ENCODE measurements at regions not wholly inside any gene's neighbourhood (a gene's known extent, or its start where the extent isn't known, plus 50 kb on each side); places are given as distances from the start of the nearest gene placed in this dataset.

- TF ChIP-seq CTCF (conservative IDR thresholded peaks at IDR 0.05): no peak
- Histone ChIP-seq H3K4me1 (ENCODE audit: insufficient read depth, low read length) (no peaks in the 10 kb centered on the region), H3K4me2 (ENCODE audit: insufficient read depth, insufficient read length, low read length) (no peak overlapping the region), H3T11ph (ENCODE audit: low read length) (no peak overlapping the region), H3K9ac (ENCODE audit: extremely low read depth, insufficient read length, low read length) (no peak overlapping the region), H2BK120ac (ENCODE audit: low read depth, low read length, poor library complexity, severe bottlenecking) (no peak overlapping the region), H2BK15ac (ENCODE audit: low read depth, low read length) (no peak overlapping the region), H3K79me1 (ENCODE audit: insufficient read depth, low read depth, low read length, poor library complexity, severe bottlenecking) (no peaks in the 10 kb centered on the region), H3K56ac (ENCODE audit: insufficient read length, low read depth, low read length) (no peak overlapping the region), H4K8ac (replicated peaks; ENCODE audit: insufficient read length, low read depth, low read length) (no peak overlapping the region), H3K14ac (ENCODE audit: insufficient read depth, low read length) (no peak overlapping the region), H3K9me3 (ENCODE audit: control insufficient read depth, low read depth, low read length) (no peaks in the 10 kb centered on the region), H2BK5ac (ENCODE audit: insufficient read length, low read length) (no peak overlapping the region), H3K18ac (ENCODE audit: insufficient read length, low read depth, low read length) (no peak overlapping the region), H3K4ac (ENCODE audit: low read depth, low read length) (no peak overlapping the region), H2BK12ac (ENCODE audit: insufficient read length, low read depth, low read length) (no peak overlapping the region), H3K27ac (ENCODE audit: insufficient read length, low read depth, low read length) (no peak overlapping the region), H3K79me2 (ENCODE audit: insufficient read depth, low read length) (no peaks in the 10 kb centered on the region), H2AK5ac (ENCODE audit: insufficient read length, low read length) (no peak overlapping the region), H3K27me3 (ENCODE audit: insufficient read depth, low read length) (no peaks in the 10 kb centered on the region), H2BK20ac (ENCODE audit: low read depth, low read length, poor library complexity, severe bottlenecking) (no peak overlapping the region), H2AFZ (ENCODE audit: low read length) (no peak overlapping the region), H4K5ac (ENCODE audit: insufficient read length, low read depth, low read length) (no peak overlapping the region), H4K20me1 (ENCODE audit: control insufficient read depth, insufficient read depth, insufficient read length) (no peaks in the 10 kb centered on the region), H3K23me2 (ENCODE audit: insufficient read length, low read depth, low read length, poor library complexity, severe bottlenecking) (no peaks in the 10 kb centered on the region), H4K91ac (ENCODE audit: insufficient read length, low read depth, low read length) (no peak overlapping the region), H3K23ac (ENCODE audit: insufficient read length, low read depth, low read length) (no peak overlapping the region)
- Mint-ChIP-seq H3K27me3 (ENCODE audit: low read depth) (no peaks in the 10 kb centered on the region), H3K9me3 (peaks cover 2 to 3% of the 10 kb centered on the region in 2 experiments; a peak in 3 of 5 replicates), H3K36me3 (ENCODE audit: insufficient read depth in 1 of 3, low read depth in 3 of 3) (peaks cover 0 to 5% (median 0%) of the 10 kb centered on the region in 3 experiments; a peak in 1 of 7 replicates), H3K4me3 (no peak overlapping the region), H3K4me1 (no peaks in the 10 kb centered on the region), H3K27ac (no peak overlapping the region)
- no peak for DNase-seq
These were observed 204.4 kb downstream of the PARM1 start for GRCh38 chr4:75137302-75137701.

Data from H9 (cell line).